ENCODE measurements at regions not wholly inside any gene's neighbourhood (a gene's known extent, or its start where the extent isn't known, plus 50 kb on each side); places are given as distances from the start of the nearest gene placed in this dataset.

GRCh38 chr9:117486426-117486825 lies 71.6 kb upstream of the ASTN2 start:
- DNase-seq (ENCODE audit: low read depth): no peak

GRCh38 chr9:117485176-117485575 lies 70.3 kb upstream of the ASTN2 start:
- DNase-seq (ENCODE audit: low read depth): no peak

GRCh38 chr9:117480729-117481128 lies 65.9 kb upstream of the ASTN2 start:
- no peak for DNase-seq (ENCODE audit: low read depth)

GRCh38 chr9:117480253-117480652 lies 65.4 kb upstream of the ASTN2 start:
- DNase-seq (ENCODE audit: low read depth): no peak

GRCh38 chr9:117473293-117473692 lies 58.4 kb upstream of the ASTN2 start:
- no peak for DNase-seq (ENCODE audit: low read depth)

GRCh38 chr9:117470902-117471301 lies 56.0 kb upstream of the ASTN2 start:
- no peak for DNase-seq (ENCODE audit: low read depth)

GRCh38 chr9:117470455-117470854 lies 55.6 kb upstream of the ASTN2 start:
- no peak for DNase-seq (ENCODE audit: low read depth)

- DNase-seq (ENCODE audit: low read depth): no peak
Observed at GRCh38 chr9:117466111-117466510, 51.3 kb upstream of the ASTN2 start.

GRCh38 chr9:117465706-117466105 lies 50.8 kb upstream of the ASTN2 start:
- DNase-seq (ENCODE audit: low read depth): no peak

- DNase-seq (ENCODE audit: low read depth): no peak
Observed at GRCh38 chr9:117464941-117465616, 50.2 kb upstream of the ASTN2 start.
